HL-60 (cell line): ENCODE measurements at regions not wholly inside any gene's neighbourhood (a gene's known extent, or its start where the extent isn't known, plus 50 kb on each side); places are given as distances from the start of the nearest gene placed in this dataset.
A peak's percentile ranks its signal among the peaks of the same experiment; 100 is the strongest.

Source experiments
- DNase-seq, 2 experiments: peaks; one replicate each; pipeline ENCODE4 v3.0.0-alpha.2; 2010 to 2020; ENCODE audit warnings: low read depth in 1 of 2, low spot score in 1 of 2
- H3K27ac ChIP-seq: fragments of 250-450 bp; sonication (Bioruptor Pico); replicated peaks from 2 replicates; pipeline ENCODE4 v1.5.1; 2020; ENCODE audit warnings: mild to moderate bottlenecking, moderate library complexity
- H3K27me3 ChIP-seq: fragments of 250-450 bp; sonication (Bioruptor Pico); 2 replicates; pipeline ENCODE4 v1.5.1; 2021; ENCODE audit warnings: mild to moderate bottlenecking, moderate library complexity; ENCODE audit not compliant: insufficient read depth, poor library complexity, severe bottlenecking
- H3K4me3 ChIP-seq: replicated peaks from 2 replicates; pipeline ENCODE4 v1.5.1; 2011; ENCODE audit warnings: mild to moderate bottlenecking, control low read depth, low read length; ENCODE audit not compliant: insufficient read depth
- CTCF ChIP-seq: IDR thresholded peaks from one replicate; pipeline ENCODE4 v1.5.1; 2011; ENCODE audit warnings: low read length, control low read depth, inconsistent platforms; ENCODE audit not compliant: insufficient read depth
- GABPA ChIP-seq: IDR thresholded peaks from 2 replicates; pipeline ENCODE4 v1.6.1; 2012; ENCODE audit warnings: low read depth
- POLR2AphosphoS5 ChIP-seq: IDR thresholded peaks from 2 replicates; pipeline ENCODE4 v1.6.1; 2012; ENCODE audit warnings: low read depth
- SPI1 ChIP-seq: IDR thresholded peaks from 2 replicates; pipeline ENCODE4 v1.6.1; 2012; ENCODE audit warnings: low read depth, mild to moderate bottlenecking, borderline replicate concordance
- TF ChIP-seq, protein P1 (sequence below): IDR thresholded peaks from 2 replicates; pipeline ENCODE4 v1.6.1; 2012; ENCODE audit warnings: low read depth; ENCODE audit not compliant: insufficient replicate concordance

DNA sequence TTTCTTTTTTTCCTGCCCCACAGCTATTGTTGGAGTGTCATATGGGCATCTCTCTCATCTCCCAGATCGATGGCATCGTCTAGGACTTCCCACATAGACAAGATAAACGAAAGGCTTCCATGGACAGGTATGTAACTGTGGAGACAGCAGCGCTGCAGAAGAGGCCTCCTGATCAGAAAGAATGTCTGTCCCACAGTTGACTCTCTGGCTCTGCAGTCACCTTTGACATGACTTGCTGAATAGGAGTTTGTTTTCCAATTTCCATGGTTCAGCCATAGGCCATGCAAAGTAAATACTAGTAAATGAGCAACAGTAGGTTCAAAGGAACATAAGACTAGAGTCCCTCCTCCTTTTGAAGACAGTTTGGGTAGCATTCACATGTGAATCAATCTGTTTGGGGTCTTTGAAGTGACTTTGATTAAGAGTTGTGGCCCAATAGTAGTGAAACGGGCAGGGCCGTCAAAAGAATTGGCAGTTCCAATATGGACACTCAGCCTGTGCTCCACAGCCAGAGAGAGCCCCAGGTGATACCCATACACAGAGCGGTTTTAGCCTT is 134.7 kb upstream of the IFNGR1 start:
- Histone ChIP-seq H3K27me3 (peaks cover 2% of the 10 kb centered on the region), H3K4me3 (no peak overlapping the region), H3K27ac (no peak overlapping the region)
- no peak for TF ChIP-seq GABPA
- TF ChIP-seq SPI1 = no peak
- TF ChIP-seq CTCF = no peak
- no peak for TF ChIP-seq POLR2AphosphoS5
- TF ChIP-seq, protein P1, sequence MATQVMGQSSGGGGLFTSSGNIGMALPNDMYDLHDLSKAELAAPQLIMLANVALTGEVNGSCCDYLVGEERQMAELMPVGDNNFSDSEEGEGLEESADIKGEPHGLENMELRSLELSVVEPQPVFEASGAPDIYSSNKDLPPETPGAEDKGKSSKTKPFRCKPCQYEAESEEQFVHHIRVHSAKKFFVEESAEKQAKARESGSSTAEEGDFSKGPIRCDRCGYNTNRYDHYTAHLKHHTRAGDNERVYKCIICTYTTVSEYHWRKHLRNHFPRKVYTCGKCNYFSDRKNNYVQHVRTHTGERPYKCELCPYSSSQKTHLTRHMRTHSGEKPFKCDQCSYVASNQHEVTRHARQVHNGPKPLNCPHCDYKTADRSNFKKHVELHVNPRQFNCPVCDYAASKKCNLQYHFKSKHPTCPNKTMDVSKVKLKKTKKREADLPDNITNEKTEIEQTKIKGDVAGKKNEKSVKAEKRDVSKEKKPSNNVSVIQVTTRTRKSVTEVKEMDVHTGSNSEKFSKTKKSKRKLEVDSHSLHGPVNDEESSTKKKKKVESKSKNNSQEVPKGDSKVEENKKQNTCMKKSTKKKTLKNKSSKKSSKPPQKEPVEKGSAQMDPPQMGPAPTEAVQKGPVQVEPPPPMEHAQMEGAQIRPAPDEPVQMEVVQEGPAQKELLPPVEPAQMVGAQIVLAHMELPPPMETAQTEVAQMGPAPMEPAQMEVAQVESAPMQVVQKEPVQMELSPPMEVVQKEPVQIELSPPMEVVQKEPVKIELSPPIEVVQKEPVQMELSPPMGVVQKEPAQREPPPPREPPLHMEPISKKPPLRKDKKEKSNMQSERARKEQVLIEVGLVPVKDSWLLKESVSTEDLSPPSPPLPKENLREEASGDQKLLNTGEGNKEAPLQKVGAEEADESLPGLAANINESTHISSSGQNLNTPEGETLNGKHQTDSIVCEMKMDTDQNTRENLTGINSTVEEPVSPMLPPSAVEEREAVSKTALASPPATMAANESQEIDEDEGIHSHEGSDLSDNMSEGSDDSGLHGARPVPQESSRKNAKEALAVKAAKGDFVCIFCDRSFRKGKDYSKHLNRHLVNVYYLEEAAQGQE = no peak
- DNase-seq = no peak

GRCh38 chr6:137353346-137353745 is 134.2 kb upstream of the IFNGR1 start:
- Histone ChIP-seq H3K27me3 (peaks cover 2% of the 10 kb centered on the region), H3K4me3 (no peak overlapping the region), H3K27ac (no peak overlapping the region)
- no peak for DNase-seq
- no peak for TF ChIP-seq CTCF
- TF ChIP-seq GABPA = no peak
- no peak for TF ChIP-seq SPI1
- TF ChIP-seq, protein P1 = no peak
- TF ChIP-seq POLR2AphosphoS5 = no peak

GRCh38 chr6:137352859-137353258 is 133.7 kb upstream of the IFNGR1 start:
- TF ChIP-seq, protein P1 = no peak
- H3K27ac ChIP-seq = no peak overlapping the region
- no peak overlapping the region for H3K4me3 ChIP-seq
- H3K27me3 ChIP-seq = peaks cover 2% of the 10 kb centered on the region
- DNase-seq = no peak

GRCh38 chr6:137351890-137352289 is 132.7 kb upstream of the IFNGR1 start:
- Histone ChIP-seq H3K27me3 (peaks cover 3% of the 10 kb centered on the region), H3K4me3 (no peak overlapping the region), H3K27ac (no peak overlapping the region)
- TF ChIP-seq CTCF = no peak
- TF ChIP-seq GABPA = no peak
- no peak for TF ChIP-seq SPI1
- TF ChIP-seq POLR2AphosphoS5 = no peak
- TF ChIP-seq, protein P1 = no peak
- peak; percentile 31 to 79 for DNase-seq
